IMR-90 (cell line): ENCODE measurements at regions not wholly inside any gene's neighbourhood (a gene's known extent, or its start where the extent isn't known, plus 50 kb on each side); places are given as distances from the start of the nearest gene placed in this dataset.

Experiments
- ATAC-seq: fragments of 200-7000 bp; cut with Tn5 transposase; 2 replicates; pipeline ENCODE4 v1.9.1; 2020; ENCODE audit warnings: low read depth, mild to moderate bottlenecking, moderate library complexity
- BruUV-seq: library from RNA; stranded (reverse); fragments of 400-500 nt; replicated peaks from 2 replicates; lab custom pipeline; 2021; lab: Mats Ljungman, UMichigan
- CTCF ChIA-PET: fragments of 300-600 bp; formaldehyde crosslinking; extraction: SDS; loops from one replicate; lab custom pipeline; 2021; ENCODE audit warnings: antibody characterized with exemption; lab: Yijun Ruan, JAX
- POLR2A ChIA-PET: fragments of 300-600 bp; sonication (Branson Sonifier 250); formaldehyde crosslinking; loops from one replicate; lab custom pipeline; 2022; ENCODE audit warnings: antibody characterized with exemption; ENCODE audit not compliant: unreplicated experiment; lab: Charles Lee
- DNase-seq: peaks from one replicate; pipeline ENCODE4 v3.0.0; 2013
- H2AFZ ChIP-seq: replicated peaks from 2 replicates; pipeline ENCODE3; 2013; ENCODE audit warnings: low read length, mild to moderate bottlenecking; ENCODE audit not compliant: poor library complexity
- H2AK5ac ChIP-seq: 2 replicates; pipeline ENCODE4 v1.6.1; 2013; ENCODE audit warnings: low read depth, low read length, inconsistent platforms
- H2AK9ac ChIP-seq: replicated peaks from 2 replicates; pipeline ENCODE3; 2013; ENCODE audit warnings: mild to moderate bottlenecking, low read depth, low read length, moderate library complexity; ENCODE audit not compliant: poor library complexity
- H2BK120ac ChIP-seq: 2 replicates; pipeline ENCODE4 v1.6.1; 2013; ENCODE audit warnings: low read depth, low read length, inconsistent platforms
- H2BK15ac ChIP-seq: 3 replicates; pipeline ENCODE4 v1.6.1; 2013; ENCODE audit warnings: low read depth, low read length, inconsistent platforms
- H2BK20ac ChIP-seq: 2 replicates; pipeline ENCODE4 v1.6.1; 2013; ENCODE audit warnings: low read depth, mild to moderate bottlenecking, inconsistent platforms, low read length, moderate library complexity
- H2BK5ac ChIP-seq: 2 replicates; pipeline ENCODE4 v1.6.1; 2013; ENCODE audit warnings: mild to moderate bottlenecking, low read depth, low read length, inconsistent platforms; ENCODE audit not compliant: poor library complexity, severe bottlenecking
- H3K14ac ChIP-seq: replicated peaks from 2 replicates; pipeline ENCODE4 v1.6.1; 2013; ENCODE audit warnings: low read depth, low read length, inconsistent platforms
- H3K18ac ChIP-seq: 2 replicates; pipeline ENCODE4 v1.6.1; 2013; ENCODE audit warnings: low read depth, low read length, control low read depth
- H3K23ac ChIP-seq: 2 replicates; pipeline ENCODE4 v1.6.1; 2013; ENCODE audit warnings: low read depth, low read length, inconsistent platforms
- H3K27ac ChIP-seq: 2 replicates; pipeline ENCODE4 v1.5.1; 2013; ENCODE audit warnings: mild to moderate bottlenecking, control low read depth, low read length; ENCODE audit not compliant: insufficient read depth
- H3K27me3 ChIP-seq: 2 replicates; pipeline ENCODE4 v1.6.1; 2013; ENCODE audit warnings: low read length; ENCODE audit not compliant: control insufficient read depth, insufficient read depth
- H3K36me3 ChIP-seq: 2 replicates; pipeline ENCODE4 v1.6.1; 2013; ENCODE audit warnings: low read length, mixed read lengths; ENCODE audit not compliant: control insufficient read depth, insufficient read depth
- H3K4ac ChIP-seq: 2 replicates; pipeline ENCODE4 v1.6.1; 2013; ENCODE audit warnings: low read depth, low read length, inconsistent platforms
- H3K4me1 ChIP-seq: 2 replicates; pipeline ENCODE4 v1.6.1; 2013; ENCODE audit warnings: low read length, mixed read lengths; ENCODE audit not compliant: control insufficient read depth, insufficient read depth
- H3K4me2 ChIP-seq: 2 replicates; pipeline ENCODE4 v1.6.1; 2013; ENCODE audit warnings: low read depth, mild to moderate bottlenecking, control low read depth, low read length, moderate library complexity
- H3K4me3 ChIP-seq: 2 replicates; pipeline ENCODE4 v1.5.1; 2013; ENCODE audit warnings: low read depth, mild to moderate bottlenecking, control low read depth, low read length, moderate library complexity; ENCODE audit not compliant: insufficient read depth
- H3K56ac ChIP-seq: 2 replicates; pipeline ENCODE4 v1.6.1; 2013; ENCODE audit warnings: low read length, inconsistent platforms; ENCODE audit not compliant: insufficient read depth; ENCODE audit errors: extremely low read depth
- H3K79me1 ChIP-seq, 2 experiments: 2 replicates each; pipeline ENCODE4 v1.6.1; 2013; ENCODE audit warnings: low read length in 2 of 2, inconsistent platforms in 1 of 2, low read depth in 1 of 2
- H3K9ac ChIP-seq: 2 replicates; pipeline ENCODE4 v1.6.1; 2013; ENCODE audit warnings: low read depth, low read length, control low read depth
- H3K9me1 ChIP-seq: 2 replicates; pipeline ENCODE4 v1.6.1; 2013; ENCODE audit warnings: low read length, inconsistent platforms; ENCODE audit not compliant: insufficient read depth
- H3K9me3 ChIP-seq: 2 replicates; pipeline ENCODE4 v1.6.1; 2013; ENCODE audit warnings: low read length; ENCODE audit not compliant: control insufficient read depth, insufficient read depth
- H4K20me1 ChIP-seq: 2 replicates; pipeline ENCODE4 v1.6.1; 2013; ENCODE audit warnings: low read length, inconsistent platforms; ENCODE audit not compliant: insufficient read depth
- H4K5ac ChIP-seq: 2 replicates; pipeline ENCODE4 v1.6.1; 2013; ENCODE audit warnings: mild to moderate bottlenecking, low read depth, low read length, control low read depth
- H4K8ac ChIP-seq, 2 experiments: 2 replicates each; pipeline ENCODE4 v1.6.1; 2013; ENCODE audit warnings: low read depth in 2 of 2, low read length in 2 of 2, control low read depth in 1 of 2, inconsistent platforms in 1 of 2
- H4K91ac ChIP-seq: 2 replicates; pipeline ENCODE4 v1.6.1; 2013; ENCODE audit warnings: low read depth, low read length, inconsistent platforms; ENCODE audit not compliant: insufficient read depth
- BHLHE40 ChIP-seq: fragments of 150-350 bp; IDR thresholded peaks from 2 replicates; pipeline ENCODE4 v1.6.1; 2016; ENCODE audit warnings: mild to moderate bottlenecking, low read depth, low read length
- CEBPB ChIP-seq: IDR thresholded peaks from 2 replicates; pipeline ENCODE4 v1.6.1; 2012; ENCODE audit warnings: low read depth, low read length, improper control_type of control experiment
- CHD1 ChIP-seq: IDR thresholded peaks from 2 replicates; pipeline ENCODE4 v1.6.1; 2012; ENCODE audit warnings: low read depth, low read length, improper control_type of control experiment
- CTCF ChIP-seq: conservative IDR thresholded peaks from 2 replicates; pipeline ENCODE4 v1.5.1; 2012; ENCODE audit warnings: mild to moderate bottlenecking, low read depth, low read length, improper control_type of control experiment
- ELK1 ChIP-seq: fragments of 150-350 bp; IDR thresholded peaks from 2 replicates; pipeline ENCODE4 v1.6.1; 2016; ENCODE audit warnings: low read depth, mild to moderate bottlenecking, low read length, moderate library complexity, borderline replicate concordance
- FOS ChIP-seq: fragments of 150-350 bp; IDR thresholded peaks from 2 replicates; pipeline ENCODE4 v1.6.1; 2016; ENCODE audit warnings: low read depth, low read length
- MAFK ChIP-seq: IDR thresholded peaks from 2 replicates; pipeline ENCODE4 v1.6.1; 2012; ENCODE audit warnings: low read depth, low read length, improper control_type of control experiment
- MAZ ChIP-seq: IDR thresholded peaks from 2 replicates; pipeline ENCODE4 v1.6.1; 2012; ENCODE audit warnings: low read depth, mild to moderate bottlenecking, low read length, improper control_type of control experiment, moderate library complexity, borderline replicate concordance
- MXI1 ChIP-seq: IDR thresholded peaks from 2 replicates; pipeline ENCODE4 v1.6.1; 2012; ENCODE audit warnings: low read depth, mild to moderate bottlenecking, low read length, moderate library complexity, borderline replicate concordance
- NFE2L2 ChIP-seq: fragments of 150-350 bp; IDR thresholded peaks from 2 replicates; pipeline ENCODE4 v1.6.1; 2016; ENCODE audit warnings: low read depth, mild to moderate bottlenecking, low read length
- POLR2A ChIP-seq: IDR thresholded peaks from 2 replicates; pipeline ENCODE4 v1.6.1; 2012; ENCODE audit warnings: mild to moderate bottlenecking, low read depth, low read length
- RAD21 ChIP-seq: IDR thresholded peaks from 2 replicates; pipeline ENCODE4 v1.6.1; 2012; ENCODE audit warnings: low read length, improper control_type of control experiment
- RCOR1 ChIP-seq: IDR thresholded peaks from 2 replicates; pipeline ENCODE4 v1.6.1; 2012; ENCODE audit warnings: mild to moderate bottlenecking, low read length, improper control_type of control experiment; ENCODE audit not compliant: insufficient replicate concordance
- RFX5 ChIP-seq: IDR thresholded peaks from 2 replicates; pipeline ENCODE4 v1.8.0; 2012; ENCODE audit warnings: low read depth, mild to moderate bottlenecking, low read length, moderate library complexity
- SMC3 ChIP-seq: fragments of 150-350 bp; IDR thresholded peaks from 2 replicates; pipeline ENCODE4 v1.6.1; 2016; ENCODE audit warnings: low read depth, mild to moderate bottlenecking, antibody characterized with exemption, low read length, moderate library complexity
- USF2 ChIP-seq: fragments of 150-350 bp; IDR thresholded peaks from 2 replicates; pipeline ENCODE4 v1.6.1; 2017; ENCODE audit warnings: mild to moderate bottlenecking, antibody characterized with exemption, low read length, low read depth
- WGBS, 2 experiments: methylation state at CpG; one replicate each; pipeline versions ENCODE4 v1.1.5 to v1.1.7; 2013; ENCODE audit warnings: missing lambda C conversion rate in 2 of 2; ENCODE audit not compliant: insufficient read length in 1 of 2; ENCODE audit errors: extremely low coverage in 2 of 2; 5-methylcytosine and 5-hydroxymethylcytosine counted together
- dilution Hi-C: fragments of 300-500 bp; cut with HindIII; formaldehyde crosslinking; loops from one replicate; pipeline ENCODE4 v1.14.3; 2018; ENCODE audit warnings: low sequenced_read_pairs; ENCODE audit not compliant: unreplicated experiment
- in situ Hi-C: fragments of 300-500 bp; cut with MboI; formaldehyde crosslinking; loops from 3 replicates; pipeline ENCODE4 v1.14.3; 2019; ENCODE audit warnings: low sequenced_read_pairs, inconsistent platforms, mixed read lengths
- intact Hi-C: fragments of 100-400 bp; cut with micrococcal nuclease; formaldehyde crosslinking; loops from 2 replicates; pipeline ENCODE4 v1.10.0; 2022

GRCh38 chr2:84319581-84319980 lies 139.5 kb downstream of the SUCLG1 start:
- intact Hi-C loops = no loop called here
- CTCF ChIA-PET = interaction anchor here (0.5 kb wide), 1 partner anchor 45 kb away, joined by 6 read pairs; no protein-coding TSS in a partner anchor
- no peak for TF ChIP-seq MAZ
- TF ChIP-seq RAD21 = no peak
- no peak for TF ChIP-seq CEBPB
- no peak for TF ChIP-seq POLR2A
- no peak for TF ChIP-seq FOS
- TF ChIP-seq ELK1 = no peak
- no peak for TF ChIP-seq BHLHE40
- TF ChIP-seq SMC3 = no peak
- TF ChIP-seq RCOR1 = no peak
- no peak for TF ChIP-seq CTCF
- TF ChIP-seq USF2 = no peak
- no peak for TF ChIP-seq MAFK
- no peak for TF ChIP-seq NFE2L2
- TF ChIP-seq CHD1 = no peak
- no peak for TF ChIP-seq RFX5
- no peak for TF ChIP-seq MXI1

More at GRCh38 chr2:84319581-84319980, 139.5 kb downstream of the SUCLG1 start:
- no peaks in the 10 kb centered on the region for H3K9me1 ChIP-seq
- no peaks in the 10 kb centered on the region for H3K36me3 ChIP-seq
- no peak overlapping the region for H3K4me3 ChIP-seq
- H2AFZ ChIP-seq = no peak overlapping the region
- no peaks in the 10 kb centered on the region for H3K4me1 ChIP-seq
- WGBS, 2 experiments = 20% methylated on average over 1 of the region's 6 CpGs; no CpG with 5 or more reads in 1 of the 2 experiments
- H4K5ac ChIP-seq = no peak overlapping the region
- H2BK5ac ChIP-seq = no peak overlapping the region
- DNase-seq (no peak), ATAC-seq (no peak)
- H4K20me1 ChIP-seq = no peaks in the 10 kb centered on the region
- H3K27ac ChIP-seq = no peak overlapping the region
- H2AK9ac ChIP-seq = no peak overlapping the region
- no peak overlapping the region for H4K8ac ChIP-seq
- no peak overlapping the region for H3K18ac ChIP-seq
- H3K56ac ChIP-seq = no peak overlapping the region
- dilution Hi-C loops = no loop called here
- H4K91ac ChIP-seq = no peak overlapping the region
- in situ Hi-C loops = loop anchor here (5.0 kb wide), 1 partner anchor 297 kb away; no protein-coding TSS in a partner anchor
- H3K9ac ChIP-seq = no peak overlapping the region
- no peak overlapping the region for H2BK120ac ChIP-seq
- no peak overlapping the region for H3K14ac ChIP-seq
- no peak overlapping the region for H2AK5ac ChIP-seq
- no peak overlapping the region for H2BK20ac ChIP-seq
- no peak overlapping the region for H3K4ac ChIP-seq
- H3K79me1 ChIP-seq = no peaks in the 10 kb centered on the region
- H3K9me3 ChIP-seq = no peaks in the 10 kb centered on the region
- no peak overlapping the region for H2BK15ac ChIP-seq
- POLR2A ChIA-PET = no interaction called here
- H3K27me3 ChIP-seq = peaks cover 3% of the 10 kb centered on the region
- no peak overlapping the region for H3K23ac ChIP-seq
- no peak overlapping the region for H3K4me2 ChIP-seq
- no TSS peak for BruUV-seq
